ENCODE measurements at regions not wholly inside any gene's neighbourhood (a gene's known extent, or its start where the extent isn't known, plus 50 kb on each side); places are given as distances from the start of the nearest gene placed in this dataset.

DNA sequence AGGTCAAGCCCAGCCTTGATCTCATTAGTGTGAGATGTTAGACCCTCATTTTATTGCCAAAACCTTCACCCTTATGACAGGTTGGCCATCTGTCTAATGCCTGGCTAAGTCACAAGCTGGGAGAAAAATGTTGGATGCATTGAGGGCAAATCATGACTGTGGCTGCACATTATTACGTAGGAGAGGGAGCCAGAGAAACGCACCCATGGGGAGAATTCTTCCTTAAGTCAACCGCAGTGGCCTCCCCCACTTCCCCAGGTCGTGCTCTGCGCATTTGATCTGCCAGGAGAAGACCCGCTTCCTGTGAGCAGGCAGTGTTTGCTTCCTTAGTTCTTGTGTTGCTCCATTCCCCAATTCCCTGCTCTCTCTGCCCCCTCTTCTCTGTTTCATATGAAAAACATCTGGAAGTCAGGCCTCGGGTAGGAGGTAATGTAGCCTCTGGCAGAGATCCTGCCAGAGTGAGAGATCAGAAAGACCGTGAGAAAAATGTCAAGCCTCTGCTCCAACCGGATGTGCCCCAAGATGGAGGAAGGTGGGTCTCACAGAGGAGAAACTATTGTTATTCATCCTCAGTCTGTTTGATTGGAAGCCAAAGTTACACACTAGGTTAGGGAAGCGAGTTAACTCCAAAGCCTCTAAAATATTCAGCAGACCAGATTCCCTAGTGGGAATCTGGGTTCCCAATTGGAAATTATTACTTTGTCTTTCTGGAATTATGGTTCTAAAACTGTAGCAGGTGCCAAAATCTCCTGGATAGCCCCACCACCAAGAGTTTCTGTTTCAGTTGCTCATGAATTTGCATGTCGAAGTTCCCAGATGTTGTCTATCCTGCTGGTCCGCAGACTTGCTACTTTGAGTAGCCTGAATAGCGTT is 144.3 kb upstream of the PELI1 start:
- TF ChIP-seq, protein P1, sequence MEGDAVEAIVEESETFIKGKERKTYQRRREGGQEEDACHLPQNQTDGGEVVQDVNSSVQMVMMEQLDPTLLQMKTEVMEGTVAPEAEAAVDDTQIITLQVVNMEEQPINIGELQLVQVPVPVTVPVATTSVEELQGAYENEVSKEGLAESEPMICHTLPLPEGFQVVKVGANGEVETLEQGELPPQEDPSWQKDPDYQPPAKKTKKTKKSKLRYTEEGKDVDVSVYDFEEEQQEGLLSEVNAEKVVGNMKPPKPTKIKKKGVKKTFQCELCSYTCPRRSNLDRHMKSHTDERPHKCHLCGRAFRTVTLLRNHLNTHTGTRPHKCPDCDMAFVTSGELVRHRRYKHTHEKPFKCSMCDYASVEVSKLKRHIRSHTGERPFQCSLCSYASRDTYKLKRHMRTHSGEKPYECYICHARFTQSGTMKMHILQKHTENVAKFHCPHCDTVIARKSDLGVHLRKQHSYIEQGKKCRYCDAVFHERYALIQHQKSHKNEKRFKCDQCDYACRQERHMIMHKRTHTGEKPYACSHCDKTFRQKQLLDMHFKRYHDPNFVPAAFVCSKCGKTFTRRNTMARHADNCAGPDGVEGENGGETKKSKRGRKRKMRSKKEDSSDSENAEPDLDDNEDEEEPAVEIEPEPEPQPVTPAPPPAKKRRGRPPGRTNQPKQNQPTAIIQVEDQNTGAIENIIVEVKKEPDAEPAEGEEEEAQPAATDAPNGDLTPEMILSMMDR (IDR thresholded peaks at IDR 0.05), result no peak
- no peak for TF ChIP-seq EZH2 (IDR thresholded peaks at IDR 0.05; ENCODE audit: borderline replicate concordance, insufficient read depth, low read depth, low read length, poor library complexity, severe bottlenecking)

Data from B cell (primary cell).